ENCODE measurements at regions not wholly inside any gene's neighbourhood (a gene's known extent, or its start where the extent isn't known, plus 50 kb on each side); places are given as distances from the start of the nearest gene placed in this dataset.
"Not testable (repeated sequence)": the region's sequence is repeated elsewhere in the genome, so short reads cannot be mapped to it uniquely, and the experiment has no call there.

GRCh38 chr4:28514766-28515165 is 1654.1 kb downstream of the STIM2 start:
- not testable (repeated sequence) for DNase-seq (ENCODE audit: extremely low read depth, low read depth, low spot score)

- no peak for DNase-seq (ENCODE audit: extremely low read depth, low read depth, low spot score)
Observed at GRCh38 chr4:28518561-28519165, 1658.0 kb downstream of the STIM2 start.

- no peak for DNase-seq (ENCODE audit: extremely low read depth, low read depth, low spot score)
Observed at GRCh38 chr4:28523681-28524190, 1663.1 kb downstream of the STIM2 start.

GRCh38 chr4:28536124-28536523 is 1675.5 kb downstream of the STIM2 start:
- DNase-seq (ENCODE audit: extremely low read depth, low read depth, low spot score) = no peak

GRCh38 chr4:28545986-28546385 is 1685.3 kb downstream of the STIM2 start:
- no peak for DNase-seq (ENCODE audit: extremely low read depth, low read depth, low spot score)

- DNase-seq (ENCODE audit: extremely low read depth, low read depth, low spot score) = no peak
Observed at GRCh38 chr4:28548136-28548535, 1687.5 kb downstream of the STIM2 start.

GRCh38 chr4:28548594-28548993 is 1688.0 kb downstream of the STIM2 start:
- no peak for DNase-seq (ENCODE audit: extremely low read depth, low read depth, low spot score)

GRCh38 chr4:28555866-28556265 is 1695.2 kb downstream of the STIM2 start:
- no peak for DNase-seq (ENCODE audit: extremely low read depth, low read depth, low spot score)

- no peak for DNase-seq (ENCODE audit: extremely low read depth, low read depth, low spot score)
Observed at GRCh38 chr4:28557755-28558154, 1697.1 kb downstream of the STIM2 start.

GRCh38 chr4:28558895-28559294 is 1698.3 kb downstream of the STIM2 start:
- no peak for DNase-seq (ENCODE audit: extremely low read depth, low read depth, low spot score)

GRCh38 chr4:28562913-28563312 is 1702.3 kb downstream of the STIM2 start:
- DNase-seq (ENCODE audit: extremely low read depth, low read depth, low spot score) = no peak

GRCh38 chr4:28565396-28565795 is 1704.8 kb downstream of the STIM2 start:
- DNase-seq (ENCODE audit: extremely low read depth, low read depth, low spot score) = no peak

- DNase-seq (ENCODE audit: extremely low read depth, low read depth, low spot score) = no peak
Observed at GRCh38 chr4:28600958-28601357, 1740.3 kb downstream of the STIM2 start.

GRCh38 chr4:28621591-28621990 is 1761.0 kb downstream of the STIM2 start:
- DNase-seq (ENCODE audit: extremely low read depth, low read depth, low spot score) = no peak

GRCh38 chr4:28636971-28637370 is 1776.3 kb downstream of the STIM2 start:
- DNase-seq (ENCODE audit: extremely low read depth, low read depth, low spot score) = no peak

- no peak for DNase-seq (ENCODE audit: extremely low read depth, low read depth, low spot score)
Observed at GRCh38 chr4:28639747-28640146, 1779.1 kb downstream of the STIM2 start.

- no peak for DNase-seq (ENCODE audit: extremely low read depth, low read depth, low spot score)
Observed at GRCh38 chr4:28654618-28655017, 1794.0 kb downstream of the STIM2 start.

GRCh38 chr4:28665306-28665705 is 1804.7 kb downstream of the STIM2 start:
- DNase-seq (ENCODE audit: extremely low read depth, low read depth, low spot score) = no peak

GRCh38 chr4:28675582-28675981 is 1814.9 kb downstream of the STIM2 start:
- DNase-seq (ENCODE audit: extremely low read depth, low read depth, low spot score) = no peak

- DNase-seq (ENCODE audit: extremely low read depth, low read depth, low spot score) = no peak
Observed at GRCh38 chr4:28677808-28678207, 1817.2 kb downstream of the STIM2 start.

- DNase-seq (ENCODE audit: extremely low read depth, low read depth, low spot score) = no peak
Observed at GRCh38 chr4:28682847-28683246, 1822.2 kb downstream of the STIM2 start.

GRCh38 chr4:28686618-28687017 is 1826.0 kb downstream of the STIM2 start:
- DNase-seq (ENCODE audit: extremely low read depth, low read depth, low spot score) = no peak

GRCh38 chr4:28690890-28691289 is 1830.2 kb downstream of the STIM2 start:
- no peak for DNase-seq (ENCODE audit: extremely low read depth, low read depth, low spot score)

All from glomerular endothelial cell (primary cell).